Adipocyte (in vitro differentiated cells): ENCODE measurements at regions not wholly inside any gene's neighbourhood (a gene's known extent, or its start where the extent isn't known, plus 50 kb on each side); places are given as distances from the start of the nearest gene placed in this dataset.
"Not testable (repeated sequence)": the region's sequence is repeated elsewhere in the genome, so short reads cannot be mapped to it uniquely, and the experiment has no call there.

Source experiments
- DNase-seq: peaks from one replicate; pipeline ENCODE4 v3.0.0-alpha.2; 2015; ENCODE audit warnings: low read depth
- H3K27me3 ChIP-seq: replicated peaks from 2 replicates; pipeline ENCODE4 v1.7.0; 2013; ENCODE audit warnings: mild to moderate bottlenecking, low read length, moderate library complexity; ENCODE audit not compliant: control insufficient read depth, insufficient read depth
- H3K36me3 ChIP-seq: 2 replicates; pipeline ENCODE4 v1.7.0; 2013; ENCODE audit warnings: low read length, mild to moderate bottlenecking, moderate library complexity; ENCODE audit not compliant: control insufficient read depth, insufficient read depth, severe bottlenecking
- H3K4me1 ChIP-seq: 2 replicates; pipeline ENCODE4 v1.7.0; 2013; ENCODE audit warnings: mild to moderate bottlenecking, low read length, moderate library complexity; ENCODE audit not compliant: control insufficient read depth, insufficient read depth
- H3K4me3 ChIP-seq: 2 replicates; pipeline ENCODE4 v1.7.0; 2013; ENCODE audit warnings: mild to moderate bottlenecking, low read length, moderate library complexity
- H3K9ac ChIP-seq: 2 replicates; pipeline ENCODE4 v1.7.0; 2013; ENCODE audit warnings: mild to moderate bottlenecking, low read length, moderate library complexity
- H3K9me3 ChIP-seq: 2 replicates; pipeline ENCODE4 v1.7.0; 2013; ENCODE audit warnings: mild to moderate bottlenecking, low read length, moderate library complexity; ENCODE audit not compliant: control insufficient read depth

DNA sequence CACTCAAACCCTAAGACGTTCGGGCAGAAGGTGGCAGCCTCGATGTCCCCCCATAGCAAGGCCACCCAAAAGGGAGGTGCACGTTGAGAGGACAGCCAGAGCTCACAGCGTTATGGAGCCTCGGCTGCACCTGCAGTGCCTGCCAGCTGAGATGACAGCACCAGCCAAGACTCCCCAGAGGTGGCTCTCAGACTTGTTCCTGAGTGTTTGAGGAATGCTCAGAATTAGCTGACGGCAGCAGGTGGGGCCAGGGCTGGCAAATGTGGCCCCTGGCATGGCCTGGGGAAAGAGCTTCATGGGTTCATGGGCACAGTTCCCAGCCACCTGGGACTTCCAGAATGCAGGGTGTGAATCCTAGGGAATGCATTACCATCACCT is 177.8 kb downstream of the KLF13 start:
- Histone ChIP-seq H3K27me3 (peaks cover 8% of the 10 kb centered on the region), H3K9ac (no peak overlapping the region), H3K4me1 (no peaks in the 10 kb centered on the region), H3K36me3 (no peaks in the 10 kb centered on the region), H3K4me3 (no peak overlapping the region), H3K9me3 (no peaks in the 10 kb centered on the region)
- DNase-seq = no peak

DNA sequence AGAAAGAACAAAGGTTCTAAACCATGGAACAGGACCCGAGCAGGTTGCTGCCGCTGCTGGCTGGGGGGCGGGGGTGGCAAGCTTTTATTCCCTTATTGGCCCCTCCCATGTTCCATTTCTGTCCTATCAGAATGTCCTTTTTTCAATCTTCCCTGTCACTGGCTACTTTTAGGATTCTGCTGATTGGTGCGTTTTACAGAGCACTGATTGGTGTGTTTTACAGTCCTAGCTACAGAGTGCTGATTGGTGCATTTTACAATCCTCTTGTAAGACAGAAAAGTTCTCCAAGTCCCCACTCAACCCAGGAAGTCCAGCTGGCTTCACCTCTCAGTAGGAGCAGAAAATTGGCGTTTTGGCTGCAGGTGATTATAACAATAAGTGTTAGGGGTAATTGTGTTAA is 180.9 kb downstream of the KLF13 start:
- H3K36me3 ChIP-seq, H3K9me3 ChIP-seq, DNase-seq, H3K27me3 ChIP-seq, H3K4me1 ChIP-seq, H3K9ac ChIP-seq, H3K4me3 ChIP-seq: not testable (repeated sequence)

DNA sequence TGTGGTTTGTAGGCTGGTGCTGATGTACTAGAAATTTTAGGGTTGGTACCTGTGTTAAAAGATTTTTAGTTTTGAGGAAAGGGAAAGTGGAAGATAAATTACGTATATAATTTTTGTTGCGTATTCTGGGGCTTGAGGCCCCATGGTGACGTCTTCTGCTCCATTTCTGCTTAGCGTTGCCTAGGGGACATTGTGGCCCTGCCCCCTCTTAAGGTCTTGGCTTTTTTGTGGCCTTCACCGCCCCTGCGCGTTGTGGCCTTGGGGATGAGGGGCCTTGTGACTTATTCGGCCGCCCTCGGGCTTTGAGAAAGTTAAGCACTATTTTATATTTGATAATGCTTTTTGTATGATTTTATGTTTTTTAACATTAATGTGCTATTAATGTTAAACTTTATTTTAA is 182.0 kb downstream of the KLF13 start:
- no peaks in the 10 kb centered on the region for H3K9me3 ChIP-seq
- H3K4me1 ChIP-seq = no peaks in the 10 kb centered on the region
- no peak overlapping the region for H3K4me3 ChIP-seq
- H3K36me3 ChIP-seq = no peaks in the 10 kb centered on the region
- no peak overlapping the region for H3K9ac ChIP-seq
- peaks cover 10% of the 10 kb centered on the region for H3K27me3 ChIP-seq
- DNase-seq = no peak

DNA sequence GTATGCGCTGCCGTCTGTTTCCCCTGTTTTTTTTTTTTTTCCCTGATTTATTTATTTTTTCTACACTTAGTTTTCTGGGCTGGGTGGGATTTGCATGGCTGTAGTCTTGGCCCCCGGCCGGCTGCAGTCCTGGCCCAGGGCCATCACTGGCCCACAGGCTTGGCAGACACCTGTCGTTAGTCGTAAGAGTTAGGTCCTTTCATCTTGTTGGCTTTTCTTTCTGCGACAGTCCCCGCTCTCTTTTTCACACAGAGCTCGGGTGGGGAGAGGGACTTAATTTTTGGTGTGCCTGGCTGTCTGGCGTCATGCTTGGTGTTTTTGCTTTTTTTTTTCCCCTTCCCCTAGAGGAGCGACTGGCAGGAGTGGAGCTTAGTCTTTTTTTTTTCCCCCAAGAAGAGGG is 183.4 kb downstream of the KLF13 start:
- no peak overlapping the region for H3K9ac ChIP-seq
- no peak for DNase-seq

DNA sequence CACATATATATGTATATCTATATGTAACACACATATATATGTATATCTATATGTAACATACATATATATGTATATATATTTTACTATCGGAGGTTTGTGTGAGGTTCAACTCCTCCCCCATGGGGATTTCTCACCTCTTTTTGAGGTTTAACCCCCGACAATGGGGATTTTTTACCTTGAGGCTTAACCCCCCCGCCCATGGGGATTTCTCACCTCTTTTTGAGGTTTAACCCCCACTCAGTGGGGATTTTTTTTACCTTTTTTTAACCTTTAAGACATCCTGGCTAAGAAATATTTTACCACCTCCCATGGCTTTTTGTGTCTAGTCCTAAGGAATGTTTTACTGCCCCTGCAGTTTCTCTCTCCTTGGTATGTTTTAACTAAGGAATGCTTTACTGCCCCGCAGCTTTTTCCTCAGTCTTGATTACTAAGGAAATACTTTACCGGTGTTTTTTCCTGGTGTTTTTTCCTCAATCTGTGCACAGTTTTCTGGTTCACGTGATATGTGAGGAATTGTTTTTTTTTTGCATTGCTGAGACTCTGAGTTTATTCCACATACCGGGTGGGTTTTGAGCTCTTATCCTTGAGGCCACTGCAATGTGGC is 185.2 kb downstream of the KLF13 start:
- H3K27me3 ChIP-seq = peaks cover 5% of the 10 kb centered on the region
- H3K9ac ChIP-seq = no peak overlapping the region
- H3K36me3 ChIP-seq = no peaks in the 10 kb centered on the region
- no peaks in the 10 kb centered on the region for H3K9me3 ChIP-seq
- no peak for DNase-seq
- no peak overlapping the region for H3K4me3 ChIP-seq
- no peaks in the 10 kb centered on the region for H3K4me1 ChIP-seq

More for the DNA sequence above, 183.4 kb downstream of the KLF13 start:
- H3K9me3 ChIP-seq = no peaks in the 10 kb centered on the region
- peaks cover 5% of the 10 kb centered on the region for H3K27me3 ChIP-seq
- H3K4me1 ChIP-seq = no peaks in the 10 kb centered on the region
- H3K4me3 ChIP-seq = no peak overlapping the region
- no peaks in the 10 kb centered on the region for H3K36me3 ChIP-seq

DNA sequence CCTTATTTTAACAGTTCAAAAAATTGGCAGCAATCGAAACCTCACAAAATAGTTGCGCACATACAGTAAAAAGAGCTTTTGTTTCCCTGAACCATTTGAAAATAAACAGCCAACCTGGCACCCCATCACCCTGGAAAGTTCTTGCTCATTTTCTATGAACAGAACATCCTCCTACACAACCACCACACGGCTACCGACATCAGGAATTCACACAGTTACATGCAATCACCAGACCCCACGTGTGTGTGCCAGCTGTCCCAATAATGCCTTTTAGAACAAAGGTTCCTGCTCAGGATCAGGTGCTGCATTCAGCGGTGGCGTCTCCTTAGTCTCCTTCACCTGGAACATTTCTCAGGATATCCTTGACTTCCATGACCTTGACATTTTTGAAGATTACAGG is 186.5 kb downstream of the KLF13 start:
- no peak for DNase-seq
- Histone ChIP-seq H3K36me3 (no peaks in the 10 kb centered on the region), H3K4me3 (no peak overlapping the region), H3K9me3 (no peaks in the 10 kb centered on the region), H3K9ac (no peak overlapping the region), H3K27me3 (peaks cover 5% of the 10 kb centered on the region), H3K4me1 (no peaks in the 10 kb centered on the region)

DNA sequence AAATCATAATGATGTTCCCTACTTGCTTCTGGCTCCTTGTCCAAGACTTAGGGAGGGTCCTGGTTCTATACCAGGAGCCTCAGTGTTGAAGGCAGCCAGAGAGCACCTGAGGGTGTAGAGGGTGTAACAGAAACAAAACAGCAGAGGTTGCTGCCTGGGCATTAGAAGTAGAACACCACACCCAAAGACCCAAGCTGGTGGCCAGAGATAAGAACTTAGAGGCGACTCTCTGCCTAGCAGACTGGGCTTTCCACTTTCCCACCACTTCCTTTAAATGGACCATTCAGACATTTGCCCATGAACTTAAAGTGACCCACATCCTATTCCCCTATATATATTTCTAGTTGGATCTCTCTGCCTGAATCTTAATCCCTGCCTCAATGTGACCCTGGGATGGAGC is 189.8 kb downstream of the KLF13 start:
- peaks cover 5% of the 10 kb centered on the region for H3K27me3 ChIP-seq
- no peak for DNase-seq
- H3K4me1 ChIP-seq = no peaks in the 10 kb centered on the region
- no peak overlapping the region for H3K4me3 ChIP-seq
- no peaks in the 10 kb centered on the region for H3K9me3 ChIP-seq
- no peaks in the 10 kb centered on the region for H3K36me3 ChIP-seq
- no peak overlapping the region for H3K9ac ChIP-seq

DNA sequence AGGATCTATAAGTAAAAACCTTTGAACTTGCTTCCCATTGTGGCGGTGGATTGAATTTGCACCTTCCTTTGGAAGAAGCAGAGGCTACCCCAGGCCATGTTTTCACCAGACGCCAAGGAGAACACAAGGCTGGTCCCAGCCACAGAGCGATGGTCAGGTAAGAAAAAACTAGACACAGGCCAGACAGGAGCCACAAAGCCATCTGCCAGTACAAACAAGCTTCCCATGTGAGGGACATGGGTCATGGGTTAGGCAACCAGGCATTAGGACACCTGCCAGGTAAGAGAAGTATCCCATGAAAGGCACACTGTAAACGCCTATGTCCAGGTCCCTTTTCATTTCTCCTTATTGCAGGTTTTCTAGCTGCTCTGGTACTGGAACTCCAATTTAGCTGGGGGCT is 190.2 kb downstream of the KLF13 start:
- DNase-seq = no peak
- no peaks in the 10 kb centered on the region for H3K9me3 ChIP-seq
- peaks cover 5% of the 10 kb centered on the region for H3K27me3 ChIP-seq
- H3K9ac ChIP-seq = no peak overlapping the region
- no peaks in the 10 kb centered on the region for H3K4me1 ChIP-seq
- H3K36me3 ChIP-seq = no peaks in the 10 kb centered on the region
- no peak overlapping the region for H3K4me3 ChIP-seq

DNA sequence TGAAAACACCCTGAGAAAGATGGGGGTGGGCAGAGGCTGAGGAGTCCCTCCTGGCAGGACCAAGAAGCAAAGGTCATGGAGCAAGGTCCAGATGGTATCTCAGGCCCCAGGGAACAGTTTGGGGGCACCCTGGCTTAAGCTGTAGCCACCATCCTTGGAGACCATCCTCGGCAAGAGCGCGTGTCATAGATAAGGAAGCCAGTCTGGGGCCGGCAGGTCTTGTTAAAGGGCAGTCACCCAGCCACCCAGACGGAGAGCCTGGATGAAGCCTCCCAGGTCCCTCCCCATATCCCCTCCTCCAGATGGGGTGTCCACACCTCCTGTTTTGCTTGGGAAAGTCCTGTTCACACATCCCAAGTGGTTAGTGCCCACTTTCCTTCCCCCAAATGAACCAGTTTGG is 191.1 kb downstream of the KLF13 start:
- DNase-seq = no peak

DNA sequence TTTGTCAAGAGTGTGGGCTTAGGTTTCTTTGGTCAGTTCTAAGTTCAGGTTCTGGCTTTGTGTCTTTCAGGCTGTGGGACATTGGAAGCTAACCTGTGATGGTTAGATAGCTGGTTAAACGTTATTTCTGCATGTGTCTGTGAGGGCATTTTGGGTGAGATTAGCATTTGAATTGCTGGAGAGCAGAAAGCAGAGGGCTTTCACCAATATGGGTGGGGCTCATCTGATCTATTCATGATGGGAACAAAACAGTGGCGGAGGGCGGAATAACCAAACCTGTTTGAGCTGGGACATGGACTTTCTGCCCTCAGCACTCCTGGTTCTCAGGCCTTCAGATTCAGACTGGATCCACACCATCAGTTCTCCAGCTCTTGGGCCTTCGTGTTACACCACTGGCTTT is 195.4 kb downstream of the KLF13 start:
- no peaks in the 10 kb centered on the region for H3K9me3 ChIP-seq
- no peak overlapping the region for H3K9ac ChIP-seq
- H3K4me3 ChIP-seq = no peak overlapping the region
- H3K4me1 ChIP-seq = no peaks in the 10 kb centered on the region
- no peak for DNase-seq
- no peaks in the 10 kb centered on the region for H3K36me3 ChIP-seq
- H3K27me3 ChIP-seq = peaks cover 6% of the 10 kb centered on the region

More for the DNA sequence above, 191.1 kb downstream of the KLF13 start:
- Histone ChIP-seq H3K9ac (no peak overlapping the region), H3K36me3 (no peaks in the 10 kb centered on the region), H3K9me3 (no peaks in the 10 kb centered on the region), H3K4me3 (no peak overlapping the region), H3K4me1 (no peaks in the 10 kb centered on the region), H3K27me3 (peaks cover 5% of the 10 kb centered on the region)

DNA sequence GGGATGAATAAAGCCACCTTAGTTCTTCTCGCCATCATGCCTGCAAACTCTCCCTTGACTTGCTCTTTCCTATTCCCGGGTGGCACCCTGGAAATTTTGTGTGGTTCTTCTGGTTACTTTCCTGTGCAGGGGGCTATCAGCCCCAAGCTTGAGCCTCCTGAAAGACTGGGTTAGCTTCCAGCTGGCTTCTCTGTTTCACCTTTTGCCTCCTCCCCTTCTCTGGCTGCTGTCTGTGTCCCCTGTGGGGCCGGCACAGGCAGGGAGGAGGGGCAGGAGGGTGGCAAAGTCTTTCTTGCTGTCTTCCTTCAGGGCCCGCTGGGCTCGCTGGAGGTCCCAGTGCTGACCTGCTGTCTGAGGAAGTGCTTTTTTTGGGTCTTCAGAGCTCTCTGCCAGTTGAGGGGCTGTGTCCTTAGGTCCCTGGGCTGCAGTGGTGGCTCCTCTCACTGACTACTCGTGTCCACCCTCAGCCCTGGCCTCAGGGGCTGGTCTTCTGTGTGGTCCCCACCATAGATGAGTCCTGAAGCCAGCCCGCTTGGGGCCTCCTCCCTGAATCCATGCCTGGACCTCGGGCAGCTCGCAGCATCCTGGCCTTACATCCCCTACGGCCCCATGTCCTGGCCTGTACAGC is 196.5 kb downstream of the KLF13 start:
- Histone ChIP-seq H3K4me3 (no peak overlapping the region), H3K9ac (no peak overlapping the region), H3K9me3 (no peaks in the 10 kb centered on the region), H3K4me1 (no peaks in the 10 kb centered on the region), H3K36me3 (no peaks in the 10 kb centered on the region), H3K27me3 (peaks cover 6% of the 10 kb centered on the region)
- DNase-seq = no peak

DNA sequence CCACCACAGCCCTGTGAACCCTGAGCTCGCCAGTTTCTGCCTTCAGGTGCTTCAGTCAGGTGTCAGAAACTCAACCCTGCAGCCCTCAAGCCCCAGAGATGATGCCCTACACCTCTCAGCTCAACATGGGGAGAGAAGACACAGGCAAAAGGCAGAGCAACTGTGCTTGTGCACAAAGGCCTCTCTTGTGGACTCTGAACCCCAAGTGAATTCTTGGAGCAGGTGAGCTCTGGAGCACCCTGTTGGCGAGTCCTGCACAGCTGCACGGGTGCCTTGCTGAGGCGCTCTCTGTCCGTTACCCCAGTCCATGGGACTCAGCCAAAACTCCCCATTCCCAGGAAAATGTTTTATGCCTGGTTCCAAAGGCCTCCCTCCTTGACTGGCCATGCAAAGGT is 197.0 kb downstream of the KLF13 start:
- no peak overlapping the region for H3K9ac ChIP-seq
- H3K9me3 ChIP-seq = no peaks in the 10 kb centered on the region
- H3K4me1 ChIP-seq = no peaks in the 10 kb centered on the region
- H3K36me3 ChIP-seq = no peaks in the 10 kb centered on the region
- no peak for DNase-seq
- peaks cover 6% of the 10 kb centered on the region for H3K27me3 ChIP-seq
- H3K4me3 ChIP-seq = no peak overlapping the region
